Panc1 (cell line): ENCODE measurements at regions not wholly inside any gene's neighbourhood (a gene's known extent, or its start where the extent isn't known, plus 50 kb on each side); places are given as distances from the start of the nearest gene placed in this dataset.

Source experiments
- POLR2AphosphoS5 ChIP-seq: IDR thresholded peaks from 2 replicates; pipeline ENCODE4 v1.6.1; 2012; ENCODE audit warnings: mild to moderate bottlenecking, low read depth, low read length, moderate library complexity
- TF ChIP-seq, protein P1 (sequence below): fragments of 450-650 bp; IDR thresholded peaks from 2 replicates; pipeline ENCODE4 v1.5.1; 2017; ENCODE audit warnings: mild to moderate bottlenecking

DNA sequence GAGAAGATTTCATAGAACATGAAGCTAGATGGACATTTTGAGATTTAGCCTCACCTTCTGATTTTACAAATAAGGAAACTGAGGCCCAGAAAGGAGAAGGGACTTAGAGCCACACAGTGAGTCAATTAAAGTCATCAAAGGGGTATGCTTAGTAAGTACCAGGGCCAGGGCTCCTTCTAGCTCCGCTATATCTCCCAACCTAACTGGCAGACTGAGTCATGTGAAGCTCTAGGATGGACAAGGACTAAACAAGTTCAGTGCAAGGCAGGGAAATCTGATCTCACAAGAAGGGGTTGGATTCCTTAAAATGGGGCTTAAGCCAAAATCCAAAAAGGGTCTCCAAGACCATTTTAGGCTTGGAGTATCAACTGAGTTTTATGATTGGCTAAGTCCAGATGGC lies 215.8 kb downstream of the PHLDA1 start:
- TF ChIP-seq, protein P1, sequence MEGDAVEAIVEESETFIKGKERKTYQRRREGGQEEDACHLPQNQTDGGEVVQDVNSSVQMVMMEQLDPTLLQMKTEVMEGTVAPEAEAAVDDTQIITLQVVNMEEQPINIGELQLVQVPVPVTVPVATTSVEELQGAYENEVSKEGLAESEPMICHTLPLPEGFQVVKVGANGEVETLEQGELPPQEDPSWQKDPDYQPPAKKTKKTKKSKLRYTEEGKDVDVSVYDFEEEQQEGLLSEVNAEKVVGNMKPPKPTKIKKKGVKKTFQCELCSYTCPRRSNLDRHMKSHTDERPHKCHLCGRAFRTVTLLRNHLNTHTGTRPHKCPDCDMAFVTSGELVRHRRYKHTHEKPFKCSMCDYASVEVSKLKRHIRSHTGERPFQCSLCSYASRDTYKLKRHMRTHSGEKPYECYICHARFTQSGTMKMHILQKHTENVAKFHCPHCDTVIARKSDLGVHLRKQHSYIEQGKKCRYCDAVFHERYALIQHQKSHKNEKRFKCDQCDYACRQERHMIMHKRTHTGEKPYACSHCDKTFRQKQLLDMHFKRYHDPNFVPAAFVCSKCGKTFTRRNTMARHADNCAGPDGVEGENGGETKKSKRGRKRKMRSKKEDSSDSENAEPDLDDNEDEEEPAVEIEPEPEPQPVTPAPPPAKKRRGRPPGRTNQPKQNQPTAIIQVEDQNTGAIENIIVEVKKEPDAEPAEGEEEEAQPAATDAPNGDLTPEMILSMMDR: no peak
- no peak for TF ChIP-seq POLR2AphosphoS5
